GM12892 (cell line): ENCODE measurements at regions not wholly inside any gene's neighbourhood (a gene's known extent, or its start where the extent isn't known, plus 50 kb on each side); places are given as distances from the start of the nearest gene placed in this dataset.

Experiments used
- POLR2A ChIP-seq: IDR thresholded peaks from 2 replicates; pipeline ENCODE4 v1.6.1; 2011; ENCODE audit warnings: low read depth, low read length, control low read depth
- POLR2AphosphoS5 ChIP-seq: IDR thresholded peaks from 2 replicates; pipeline ENCODE4 v1.6.1; 2011; ENCODE audit warnings: low read depth, low read length, control low read depth

- TF ChIP-seq POLR2AphosphoS5 = no peak
- no peak for TF ChIP-seq POLR2A
These were observed 552.7 kb downstream of the SNAPC1 start for GRCh38 chr14:62314871-62315270.
